WTC11 (cell line): ENCODE measurements at regions not wholly inside any gene's neighbourhood (a gene's known extent, or its start where the extent isn't known, plus 50 kb on each side); places are given as distances from the start of the nearest gene placed in this dataset.
"Not testable (repeated sequence)": the region's sequence is repeated elsewhere in the genome, so short reads cannot be mapped to it uniquely, and the experiment has no call there.

Experiments
- ATAC-seq: fragments of 200-7000 bp; cut with Tn5 transposase; 2 replicates; pipeline ENCODE4 v1.10.0; 2021; ENCODE audit warnings: mild to moderate bottlenecking, moderate library complexity
- CTCF ChIA-PET: fragments of 300-600 bp; sonication (Branson Sonifier 250); formaldehyde crosslinking; loops from one replicate; lab custom pipeline; 2021; ENCODE audit warnings: antibody characterized with exemption; lab: Charles Lee
- POLR2A ChIA-PET: fragments of 350-600 bp; sonication (Branson Sonifier 250); formaldehyde crosslinking; loops from one replicate; lab custom pipeline; 2021; ENCODE audit warnings: antibody characterized with exemption; lab: Charles Lee
- DNase-seq: peaks from one replicate; pipeline ENCODE4 v3.0.0; 2021; ENCODE audit warnings: low spot score
- H3K27ac Mint-ChIP-seq: 2 replicates; pipeline ENCODE4 v1.8.0; 2021; ENCODE audit warnings: mixed read lengths
- H3K27me3 Mint-ChIP-seq: 2 replicates; pipeline ENCODE4 v1.8.0; 2021; ENCODE audit warnings: low read depth, mild to moderate bottlenecking, moderate library complexity, mixed read lengths
- H3K36me3 Mint-ChIP-seq: 2 replicates; pipeline ENCODE4 v1.8.0; 2021; ENCODE audit warnings: mixed read lengths
- H3K4me1 Mint-ChIP-seq: 2 replicates; pipeline ENCODE4 v1.8.0; 2022; ENCODE audit warnings: mixed read lengths
- H3K4me3 Mint-ChIP-seq: 2 replicates; pipeline ENCODE4 v1.8.0; 2021; ENCODE audit warnings: mild to moderate bottlenecking, moderate library complexity, mixed read lengths
- H3K9me3 Mint-ChIP-seq: 2 replicates; pipeline ENCODE4 v1.8.0; 2021; ENCODE audit warnings: mixed read lengths
- RELA ChIP-seq: sonication (generic); formaldehyde crosslinking; IDR thresholded peaks from 2 replicates; pipeline ENCODE4 v1.8.1; 2022; ENCODE audit warnings: missing genetic modification reagents, mild to moderate bottlenecking, borderline replicate concordance
- TF ChIP-seq, protein P1 (sequence below): sonication (generic); formaldehyde crosslinking; IDR thresholded peaks from 2 replicates; pipeline ENCODE4 v1.8.0; 2022; ENCODE audit warnings: mild to moderate bottlenecking, missing genetic modification reagents
- TF ChIP-seq, protein P2 (sequence below): sonication (generic); formaldehyde crosslinking; IDR thresholded peaks from 2 replicates; pipeline ENCODE4 v1.8.0; 2022; ENCODE audit warnings: mild to moderate bottlenecking, missing genetic modification reagents
- TF ChIP-seq, protein P3 (sequence below): fragments of 250-450 bp; sonication (Bioruptor Pico); conservative IDR thresholded peaks from 2 replicates; pipeline ENCODE4 v1.9.0; 2021; ENCODE audit warnings: mild to moderate bottlenecking
- TF ChIP-seq, protein P4 (sequence below): fragments of 250-450 bp; sonication (Bioruptor Pico); IDR thresholded peaks from 2 replicates; pipeline ENCODE4 v1.9.0; 2021; ENCODE audit warnings: mild to moderate bottlenecking

DNA sequence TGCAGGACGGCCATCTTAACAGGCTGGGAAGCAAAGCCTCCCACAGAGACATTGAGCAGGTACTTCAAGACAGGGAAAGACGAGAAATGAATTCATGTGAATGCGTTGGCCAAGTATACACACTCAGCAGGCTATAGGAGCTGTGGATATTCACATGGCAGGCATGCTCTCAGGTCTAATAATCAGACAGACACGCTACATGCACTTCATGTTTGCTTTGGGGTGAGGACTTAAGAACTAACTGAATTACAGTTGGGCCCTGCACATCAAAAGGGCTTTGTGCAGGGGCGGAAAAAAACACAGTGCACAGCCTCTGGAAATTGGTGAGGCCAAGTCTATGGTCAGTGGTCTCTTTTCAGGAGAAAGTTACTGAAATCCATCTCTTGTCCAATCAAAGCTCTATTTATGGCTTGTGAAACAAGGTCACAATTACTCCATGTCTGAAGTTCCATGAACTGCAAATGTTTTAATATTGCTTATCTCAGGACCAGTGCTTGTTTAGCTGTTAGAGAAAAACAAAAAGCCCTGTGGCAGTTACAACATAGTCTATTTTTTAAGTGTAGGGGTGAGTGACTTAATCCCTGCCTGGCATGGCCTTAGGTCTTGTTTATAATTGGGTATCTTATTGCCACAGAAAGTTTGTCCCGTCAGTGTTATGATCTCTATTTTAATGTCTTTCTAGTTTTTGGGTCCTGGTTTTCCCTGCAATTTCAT is 100.6 kb upstream of the GOLGA6L6 start:
- DNase-seq (no peak), ATAC-seq (no peak)
- H3K4me1 Mint-ChIP-seq, result no peaks in the 10 kb centered on the region
- POLR2A ChIA-PET, result no interaction called here
- H3K36me3 Mint-ChIP-seq, result peaks cover 4% of the 10 kb centered on the region
- H3K27me3 Mint-ChIP-seq, result peaks cover 9% of the 10 kb centered on the region
- H3K4me3 Mint-ChIP-seq, result no peak overlapping the region
- H3K27ac Mint-ChIP-seq, result no peak overlapping the region
- TF ChIP-seq, protein P1, sequence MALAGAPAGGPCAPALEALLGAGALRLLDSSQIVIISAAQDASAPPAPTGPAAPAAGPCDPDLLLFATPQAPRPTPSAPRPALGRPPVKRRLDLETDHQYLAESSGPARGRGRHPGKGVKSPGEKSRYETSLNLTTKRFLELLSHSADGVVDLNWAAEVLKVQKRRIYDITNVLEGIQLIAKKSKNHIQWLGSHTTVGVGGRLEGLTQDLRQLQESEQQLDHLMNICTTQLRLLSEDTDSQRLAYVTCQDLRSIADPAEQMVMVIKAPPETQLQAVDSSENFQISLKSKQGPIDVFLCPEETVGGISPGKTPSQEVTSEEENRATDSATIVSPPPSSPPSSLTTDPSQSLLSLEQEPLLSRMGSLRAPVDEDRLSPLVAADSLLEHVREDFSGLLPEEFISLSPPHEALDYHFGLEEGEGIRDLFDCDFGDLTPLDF, result no peak
- no peak for TF ChIP-seq RELA (CRISPR knock-in tag)
- TF ChIP-seq, protein P2, sequence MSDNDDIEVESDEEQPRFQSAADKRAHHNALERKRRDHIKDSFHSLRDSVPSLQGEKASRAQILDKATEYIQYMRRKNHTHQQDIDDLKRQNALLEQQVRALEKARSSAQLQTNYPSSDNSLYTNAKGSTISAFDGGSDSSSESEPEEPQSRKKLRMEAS, result no peak
- TF ChIP-seq, protein P3, sequence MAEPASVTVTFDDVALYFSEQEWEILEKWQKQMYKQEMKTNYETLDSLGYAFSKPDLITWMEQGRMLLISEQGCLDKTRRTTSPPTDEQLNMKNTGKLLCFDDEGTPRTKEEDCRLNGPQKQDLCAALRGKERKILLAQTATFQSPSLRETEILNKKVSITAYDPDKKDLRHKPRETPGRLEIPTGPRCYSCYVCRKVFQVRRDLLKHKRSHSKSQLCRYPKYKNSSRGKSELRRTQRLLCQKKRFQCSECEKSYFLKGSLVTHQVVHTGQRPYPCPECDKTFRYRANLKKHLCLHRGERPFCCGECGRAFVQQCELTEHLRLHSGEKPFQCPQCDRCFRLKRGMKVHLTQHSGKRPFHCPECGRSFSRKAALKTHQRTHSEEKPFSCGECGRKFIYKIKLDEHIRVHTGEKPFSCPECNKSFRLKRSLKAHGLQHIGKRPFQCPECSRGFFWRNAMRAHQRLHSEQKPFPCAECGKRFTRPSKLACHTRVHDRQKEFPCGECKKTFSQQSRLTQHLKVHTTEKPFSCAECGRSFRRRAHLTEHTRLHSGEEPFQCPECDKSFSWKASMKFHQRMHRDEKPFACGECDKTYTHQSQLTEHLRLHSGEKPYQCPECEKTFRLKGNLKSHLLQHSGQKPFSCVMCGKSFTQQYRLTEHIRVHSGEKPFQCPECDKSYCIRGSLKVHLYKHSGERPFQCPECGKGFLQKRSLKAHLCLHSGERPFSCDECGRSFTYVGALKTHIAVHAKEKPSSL (CRISPR knock-in tag), result no peak
- TF ChIP-seq, protein P4, sequence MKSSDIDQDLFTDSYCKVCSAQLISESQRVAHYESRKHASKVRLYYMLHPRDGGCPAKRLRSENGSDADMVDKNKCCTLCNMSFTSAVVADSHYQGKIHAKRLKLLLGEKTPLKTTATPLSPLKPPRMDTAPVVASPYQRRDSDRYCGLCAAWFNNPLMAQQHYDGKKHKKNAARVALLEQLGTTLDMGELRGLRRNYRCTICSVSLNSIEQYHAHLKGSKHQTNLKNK (CRISPR knock-in tag), result no peak
- TF ChIP-seq, all 79 proteins: peak for 0
- CTCF ChIA-PET, result no interaction called here
- H3K9me3 Mint-ChIP-seq, result peaks cover 3% of the 10 kb centered on the region; the same call in 1 of the 2 replicates

DNA sequence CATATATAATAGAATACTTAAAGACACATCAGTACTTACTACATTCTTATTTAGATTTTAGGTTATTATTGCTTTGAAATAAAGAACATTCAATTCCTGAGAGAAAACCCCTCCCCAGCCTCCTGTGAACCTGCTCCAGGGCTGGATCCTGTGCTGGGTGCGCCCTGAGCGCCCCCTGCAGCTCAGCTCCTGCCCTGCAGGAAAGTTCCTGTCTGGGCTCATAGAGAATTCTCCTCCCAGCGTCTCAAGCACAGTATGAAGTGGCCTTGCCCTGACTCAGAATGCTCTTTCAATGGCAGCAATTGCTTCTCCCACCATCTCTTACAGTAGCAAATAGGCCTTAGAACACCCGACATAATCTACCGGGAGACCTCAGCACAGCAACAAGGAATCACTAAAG is 98.8 kb upstream of the GOLGA6L6 start:
- CTCF ChIA-PET, DNase-seq, H3K27me3 Mint-ChIP-seq, H3K4me3 Mint-ChIP-seq, POLR2A ChIA-PET, H3K4me1 Mint-ChIP-seq, H3K36me3 Mint-ChIP-seq, H3K27ac Mint-ChIP-seq, H3K9me3 Mint-ChIP-seq: not testable (repeated sequence)
- peak; percentile 75 for ATAC-seq

DNA sequence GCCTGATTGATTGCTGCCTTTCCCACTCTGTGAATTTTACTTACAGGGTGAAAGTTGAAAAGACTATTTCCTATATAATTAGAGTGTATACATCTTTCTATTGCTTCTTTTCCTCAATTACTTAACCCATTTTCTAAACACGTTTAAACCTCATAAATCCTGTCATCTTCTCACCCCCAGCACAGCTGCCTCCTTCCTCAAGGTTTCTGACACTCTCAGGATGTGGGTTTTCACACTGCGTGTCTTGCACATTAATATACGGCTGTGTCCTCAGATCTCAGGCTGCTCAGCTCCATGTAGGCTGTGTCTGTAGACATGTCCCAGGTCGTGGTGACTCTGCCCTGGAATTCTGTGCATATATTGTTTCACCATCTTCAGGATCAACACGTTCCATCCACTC is 97.6 kb upstream of the GOLGA6L6 start:
- H3K4me1 Mint-ChIP-seq, H3K9me3 Mint-ChIP-seq, CTCF ChIA-PET, H3K27ac Mint-ChIP-seq, DNase-seq, H3K36me3 Mint-ChIP-seq, H3K4me3 Mint-ChIP-seq, POLR2A ChIA-PET, H3K27me3 Mint-ChIP-seq, ATAC-seq: not testable (repeated sequence)

DNA sequence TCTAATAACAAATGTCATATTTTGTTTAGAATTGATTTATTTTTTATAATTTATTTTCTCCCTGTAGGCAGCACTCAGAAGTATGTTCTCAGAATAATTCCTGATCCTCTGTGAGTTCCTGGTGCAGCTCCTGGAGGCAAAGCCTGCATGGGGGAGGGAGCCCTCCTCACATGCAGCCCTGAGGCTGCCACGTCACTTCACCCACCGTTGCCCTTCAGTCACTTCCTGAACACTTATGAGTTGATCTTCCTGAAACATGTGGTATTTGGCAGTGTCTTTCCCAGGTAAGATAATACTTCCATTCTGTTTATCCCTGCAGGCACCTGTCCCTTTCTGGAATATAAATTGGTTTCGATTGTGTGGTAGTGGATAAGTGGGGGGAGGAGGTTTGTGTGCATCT is 95.9 kb upstream of the GOLGA6L6 start:
- ATAC-seq, POLR2A ChIA-PET: not testable (repeated sequence)

DNA sequence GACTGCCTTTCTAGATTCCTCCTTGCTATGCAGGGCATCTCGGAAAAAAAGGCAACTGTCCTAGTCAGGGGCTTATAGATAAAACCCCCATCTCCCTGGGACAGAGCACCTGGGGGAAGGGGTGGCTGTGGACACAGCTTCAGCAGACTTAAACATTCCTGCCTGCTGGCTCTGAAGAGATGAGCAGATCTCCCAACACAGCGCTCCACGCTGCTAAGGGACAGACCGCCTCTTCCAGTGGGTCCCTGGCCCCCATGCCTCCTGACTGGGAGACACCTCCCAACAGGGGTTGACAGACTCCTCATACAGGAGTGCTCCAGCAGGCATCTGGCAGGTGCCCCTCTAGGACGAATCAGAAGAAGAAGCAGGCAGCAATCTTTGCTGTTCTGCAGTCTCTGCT is 87.9 kb upstream of the GOLGA6L6 start:
- H3K9me3 Mint-ChIP-seq, H3K27me3 Mint-ChIP-seq, CTCF ChIA-PET, H3K4me3 Mint-ChIP-seq, ATAC-seq, H3K27ac Mint-ChIP-seq, POLR2A ChIA-PET, H3K36me3 Mint-ChIP-seq, DNase-seq, H3K4me1 Mint-ChIP-seq: not testable (repeated sequence)

More for the DNA sequence above, 95.9 kb upstream of the GOLGA6L6 start:
- H3K9me3 Mint-ChIP-seq, H3K36me3 Mint-ChIP-seq, H3K4me3 Mint-ChIP-seq, DNase-seq, CTCF ChIA-PET, H3K27ac Mint-ChIP-seq, H3K4me1 Mint-ChIP-seq, H3K27me3 Mint-ChIP-seq: not testable (repeated sequence)

DNA sequence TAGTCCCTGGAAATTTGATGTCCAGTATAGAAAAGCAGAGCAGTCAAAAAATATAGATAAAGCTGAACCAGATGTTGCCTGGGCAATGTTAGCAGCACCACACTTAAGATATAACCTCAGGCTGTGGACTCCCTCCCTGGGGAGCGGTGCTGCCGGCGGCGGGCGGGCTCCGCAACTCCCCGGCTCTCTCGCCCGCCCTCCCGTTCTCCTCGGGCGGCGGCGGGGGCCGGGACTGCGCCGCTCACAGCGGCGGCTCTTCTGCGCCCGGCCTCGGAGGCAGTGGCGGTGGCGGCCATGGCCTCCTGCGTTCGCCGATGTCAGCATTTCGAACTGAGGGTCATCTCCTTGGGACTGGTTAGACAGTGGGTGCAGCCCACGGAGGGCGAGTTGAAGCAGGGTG is 86.9 kb upstream of the GOLGA6L6 start:
- H3K4me3 Mint-ChIP-seq, DNase-seq, POLR2A ChIA-PET, H3K27ac Mint-ChIP-seq, H3K36me3 Mint-ChIP-seq, ATAC-seq, CTCF ChIA-PET, H3K27me3 Mint-ChIP-seq, H3K4me1 Mint-ChIP-seq, H3K9me3 Mint-ChIP-seq: not testable (repeated sequence)

DNA sequence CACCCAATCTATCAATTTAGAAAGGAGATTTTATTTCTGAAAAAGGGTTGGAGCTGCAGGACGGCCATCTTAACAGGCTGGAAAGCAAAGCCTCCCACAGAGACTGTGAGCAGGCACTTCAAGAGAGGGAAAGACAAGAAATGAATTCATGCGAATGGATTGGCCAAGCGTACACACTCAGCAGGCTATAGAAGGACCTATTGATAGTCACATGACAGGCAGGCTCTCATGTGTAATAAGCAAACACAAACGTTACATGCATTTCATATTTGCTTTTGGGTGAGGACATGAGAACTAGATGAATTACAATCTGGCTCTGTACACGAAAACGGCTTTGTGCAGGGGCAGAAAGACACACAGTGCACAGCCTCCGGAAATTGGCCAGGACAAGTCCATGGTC is 83.9 kb upstream of the GOLGA6L6 start:
- H3K27ac Mint-ChIP-seq, DNase-seq, POLR2A ChIA-PET, H3K9me3 Mint-ChIP-seq, H3K4me1 Mint-ChIP-seq, ATAC-seq, H3K4me3 Mint-ChIP-seq, CTCF ChIA-PET, H3K27me3 Mint-ChIP-seq, H3K36me3 Mint-ChIP-seq: not testable (repeated sequence)

DNA sequence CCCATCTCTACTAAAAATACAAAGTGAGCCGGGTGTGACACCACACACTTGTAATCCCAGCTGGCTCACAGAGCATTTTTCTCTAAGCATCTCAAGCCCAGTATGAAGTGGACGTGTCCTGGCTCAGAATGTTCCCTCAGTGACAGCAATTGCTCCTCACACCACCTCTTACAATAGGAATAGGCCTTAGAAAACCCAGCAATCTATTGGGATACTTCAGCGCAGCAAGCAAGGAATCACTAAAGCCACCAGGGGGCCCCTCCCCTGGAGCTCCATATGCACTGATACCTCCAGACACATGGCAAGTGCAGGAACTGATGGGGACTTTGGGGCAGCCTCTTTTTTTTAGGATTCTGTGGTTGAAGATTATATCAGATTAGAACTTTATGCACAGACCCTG is 82.5 kb upstream of the GOLGA6L6 start:
- POLR2A ChIA-PET, H3K4me1 Mint-ChIP-seq, DNase-seq, H3K36me3 Mint-ChIP-seq, H3K9me3 Mint-ChIP-seq, ATAC-seq, H3K4me3 Mint-ChIP-seq, H3K27me3 Mint-ChIP-seq, H3K27ac Mint-ChIP-seq, CTCF ChIA-PET: not testable (repeated sequence)

DNA sequence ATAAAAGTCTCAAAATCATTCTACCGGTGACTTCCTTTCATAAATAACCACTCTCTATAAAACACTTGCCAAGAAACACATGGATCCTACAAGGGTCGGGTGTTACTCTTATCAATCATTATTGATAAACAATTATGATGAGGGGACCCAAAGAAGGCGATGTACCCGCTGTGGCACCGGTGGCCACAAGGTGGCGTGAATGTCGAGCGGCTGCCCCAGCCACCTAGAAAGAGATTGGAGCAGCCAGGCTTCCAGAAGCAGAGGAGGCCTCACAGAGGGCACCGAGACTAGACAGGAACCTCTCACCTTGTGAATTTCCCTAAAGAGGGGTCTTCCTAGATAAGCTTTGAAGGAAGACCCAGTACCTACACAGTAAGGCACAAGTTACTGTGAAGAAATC is 80.5 kb upstream of the GOLGA6L6 start:
- H3K36me3 Mint-ChIP-seq, CTCF ChIA-PET, H3K27ac Mint-ChIP-seq, H3K27me3 Mint-ChIP-seq, DNase-seq, H3K4me1 Mint-ChIP-seq, H3K4me3 Mint-ChIP-seq, H3K9me3 Mint-ChIP-seq, POLR2A ChIA-PET: not testable (repeated sequence)
- peak; percentile 43 for ATAC-seq

DNA sequence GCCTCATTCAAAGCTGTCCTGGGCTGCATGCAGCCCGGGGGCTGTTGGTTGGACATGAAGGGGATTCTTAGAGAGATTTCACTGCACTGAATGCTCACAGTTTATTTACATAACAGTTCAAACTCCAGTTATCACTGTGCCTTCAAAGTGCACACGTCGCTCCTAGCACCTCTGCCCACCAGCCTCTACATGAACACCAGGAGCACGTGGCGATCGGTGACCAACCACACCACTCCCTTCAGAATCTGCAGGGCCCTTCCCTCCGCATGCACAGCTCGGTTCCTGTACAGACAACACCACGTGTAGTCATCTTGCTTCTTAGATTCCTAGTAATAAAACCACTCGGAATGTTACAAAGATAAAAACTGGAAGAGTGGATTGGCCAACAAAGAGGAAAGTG is 72.9 kb upstream of the GOLGA6L6 start:
- CTCF ChIA-PET, ATAC-seq, H3K27ac Mint-ChIP-seq, H3K27me3 Mint-ChIP-seq, DNase-seq, H3K36me3 Mint-ChIP-seq, POLR2A ChIA-PET, H3K4me3 Mint-ChIP-seq, H3K9me3 Mint-ChIP-seq, H3K4me1 Mint-ChIP-seq: not testable (repeated sequence)
